ENCODE measurements at regions not wholly inside any gene's neighbourhood (a gene's known extent, or its start where the extent isn't known, plus 50 kb on each side); places are given as distances from the start of the nearest gene placed in this dataset.

DNA sequence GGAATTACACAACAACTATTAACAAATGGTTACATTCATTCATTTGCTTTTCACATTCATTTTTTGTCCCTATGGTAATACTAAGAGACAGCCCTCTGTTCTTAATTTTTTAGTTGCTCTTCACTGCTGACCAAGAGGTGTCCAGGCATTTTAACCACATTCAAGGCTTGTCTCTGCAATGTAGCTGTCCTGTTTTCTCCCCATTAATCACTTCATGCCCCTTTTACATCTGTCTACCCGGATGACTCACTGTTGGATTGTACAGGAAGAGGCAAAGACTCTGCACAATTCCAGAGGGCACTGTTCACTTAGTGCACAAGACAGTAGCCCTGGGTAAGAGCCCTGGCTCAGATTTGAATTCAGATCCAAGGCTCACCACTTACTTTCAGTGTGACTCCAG, 168.5 kb downstream of the NOC3L start:
- Mint-ChIP-seq H3K4me1 (peaks cover 6% of the 10 kb centered on the region; the same call in 2 of the 3 replicates), H3K4me3 (no peak overlapping the region), H3K27me3 (ENCODE audit: insufficient read depth, low read depth, poor library complexity) (peaks cover 2% of the 10 kb centered on the region), H3K36me3 (ENCODE audit: low read depth) (no peaks in the 10 kb centered on the region), H3K9me3 (no peaks in the 10 kb centered on the region), H3K27ac (no peak overlapping the region)
- no peak overlapping the region for H3K4me2 ChIP-seq
- DNase-seq (ENCODE audit: low spot score) (no peak), ATAC-seq (no peak)
- TF ChIP-seq ZNF331 (CRISPR knock-in tag; IDR thresholded peaks at IDR 0.05; ENCODE audit: low read depth) (no peak), STAT1 (IDR thresholded peaks at IDR 0.05; ENCODE audit: unreplicated experiment) (no peak), JUNB (IDR thresholded peaks at IDR 0.05; ENCODE audit: unreplicated experiment) (no peak), EZH2 (IDR thresholded peaks at IDR 0.05; ENCODE audit: low read depth, unreplicated experiment) (no peak), NANOG (IDR thresholded peaks at IDR 0.05; ENCODE audit: borderline replicate concordance) (no peak), ZNF114 (CRISPR knock-in tag; IDR thresholded peaks at IDR 0.05) (no peak), EZH2phosphoT487 (IDR thresholded peaks at IDR 0.05; ENCODE audit: unreplicated experiment) (no peak), CREB1 (CRISPR knock-in tag; IDR thresholded peaks at IDR 0.05; ENCODE audit: low read depth) (no peak), POLR2AphosphoS5 (IDR thresholded peaks at IDR 0.05; ENCODE audit: low read depth) (no peak)
- TF ChIP-seq, protein P1, sequence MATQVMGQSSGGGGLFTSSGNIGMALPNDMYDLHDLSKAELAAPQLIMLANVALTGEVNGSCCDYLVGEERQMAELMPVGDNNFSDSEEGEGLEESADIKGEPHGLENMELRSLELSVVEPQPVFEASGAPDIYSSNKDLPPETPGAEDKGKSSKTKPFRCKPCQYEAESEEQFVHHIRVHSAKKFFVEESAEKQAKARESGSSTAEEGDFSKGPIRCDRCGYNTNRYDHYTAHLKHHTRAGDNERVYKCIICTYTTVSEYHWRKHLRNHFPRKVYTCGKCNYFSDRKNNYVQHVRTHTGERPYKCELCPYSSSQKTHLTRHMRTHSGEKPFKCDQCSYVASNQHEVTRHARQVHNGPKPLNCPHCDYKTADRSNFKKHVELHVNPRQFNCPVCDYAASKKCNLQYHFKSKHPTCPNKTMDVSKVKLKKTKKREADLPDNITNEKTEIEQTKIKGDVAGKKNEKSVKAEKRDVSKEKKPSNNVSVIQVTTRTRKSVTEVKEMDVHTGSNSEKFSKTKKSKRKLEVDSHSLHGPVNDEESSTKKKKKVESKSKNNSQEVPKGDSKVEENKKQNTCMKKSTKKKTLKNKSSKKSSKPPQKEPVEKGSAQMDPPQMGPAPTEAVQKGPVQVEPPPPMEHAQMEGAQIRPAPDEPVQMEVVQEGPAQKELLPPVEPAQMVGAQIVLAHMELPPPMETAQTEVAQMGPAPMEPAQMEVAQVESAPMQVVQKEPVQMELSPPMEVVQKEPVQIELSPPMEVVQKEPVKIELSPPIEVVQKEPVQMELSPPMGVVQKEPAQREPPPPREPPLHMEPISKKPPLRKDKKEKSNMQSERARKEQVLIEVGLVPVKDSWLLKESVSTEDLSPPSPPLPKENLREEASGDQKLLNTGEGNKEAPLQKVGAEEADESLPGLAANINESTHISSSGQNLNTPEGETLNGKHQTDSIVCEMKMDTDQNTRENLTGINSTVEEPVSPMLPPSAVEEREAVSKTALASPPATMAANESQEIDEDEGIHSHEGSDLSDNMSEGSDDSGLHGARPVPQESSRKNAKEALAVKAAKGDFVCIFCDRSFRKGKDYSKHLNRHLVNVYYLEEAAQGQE (IDR thresholded peaks at IDR 0.05; ENCODE audit: unreplicated experiment), result no peak
- TF ChIP-seq, protein P2, sequence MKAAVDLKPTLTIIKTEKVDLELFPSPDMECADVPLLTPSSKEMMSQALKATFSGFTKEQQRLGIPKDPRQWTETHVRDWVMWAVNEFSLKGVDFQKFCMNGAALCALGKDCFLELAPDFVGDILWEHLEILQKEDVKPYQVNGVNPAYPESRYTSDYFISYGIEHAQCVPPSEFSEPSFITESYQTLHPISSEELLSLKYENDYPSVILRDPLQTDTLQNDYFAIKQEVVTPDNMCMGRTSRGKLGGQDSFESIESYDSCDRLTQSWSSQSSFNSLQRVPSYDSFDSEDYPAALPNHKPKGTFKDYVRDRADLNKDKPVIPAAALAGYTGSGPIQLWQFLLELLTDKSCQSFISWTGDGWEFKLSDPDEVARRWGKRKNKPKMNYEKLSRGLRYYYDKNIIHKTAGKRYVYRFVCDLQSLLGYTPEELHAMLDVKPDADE (IDR thresholded peaks at IDR 0.05), result no peak
- TF ChIP-seq, protein P3, sequence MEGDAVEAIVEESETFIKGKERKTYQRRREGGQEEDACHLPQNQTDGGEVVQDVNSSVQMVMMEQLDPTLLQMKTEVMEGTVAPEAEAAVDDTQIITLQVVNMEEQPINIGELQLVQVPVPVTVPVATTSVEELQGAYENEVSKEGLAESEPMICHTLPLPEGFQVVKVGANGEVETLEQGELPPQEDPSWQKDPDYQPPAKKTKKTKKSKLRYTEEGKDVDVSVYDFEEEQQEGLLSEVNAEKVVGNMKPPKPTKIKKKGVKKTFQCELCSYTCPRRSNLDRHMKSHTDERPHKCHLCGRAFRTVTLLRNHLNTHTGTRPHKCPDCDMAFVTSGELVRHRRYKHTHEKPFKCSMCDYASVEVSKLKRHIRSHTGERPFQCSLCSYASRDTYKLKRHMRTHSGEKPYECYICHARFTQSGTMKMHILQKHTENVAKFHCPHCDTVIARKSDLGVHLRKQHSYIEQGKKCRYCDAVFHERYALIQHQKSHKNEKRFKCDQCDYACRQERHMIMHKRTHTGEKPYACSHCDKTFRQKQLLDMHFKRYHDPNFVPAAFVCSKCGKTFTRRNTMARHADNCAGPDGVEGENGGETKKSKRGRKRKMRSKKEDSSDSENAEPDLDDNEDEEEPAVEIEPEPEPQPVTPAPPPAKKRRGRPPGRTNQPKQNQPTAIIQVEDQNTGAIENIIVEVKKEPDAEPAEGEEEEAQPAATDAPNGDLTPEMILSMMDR (conservative IDR thresholded peaks at IDR 0.05; ENCODE audit: low read depth in 2 of 2), result no peak
- TF ChIP-seq, protein P4, sequence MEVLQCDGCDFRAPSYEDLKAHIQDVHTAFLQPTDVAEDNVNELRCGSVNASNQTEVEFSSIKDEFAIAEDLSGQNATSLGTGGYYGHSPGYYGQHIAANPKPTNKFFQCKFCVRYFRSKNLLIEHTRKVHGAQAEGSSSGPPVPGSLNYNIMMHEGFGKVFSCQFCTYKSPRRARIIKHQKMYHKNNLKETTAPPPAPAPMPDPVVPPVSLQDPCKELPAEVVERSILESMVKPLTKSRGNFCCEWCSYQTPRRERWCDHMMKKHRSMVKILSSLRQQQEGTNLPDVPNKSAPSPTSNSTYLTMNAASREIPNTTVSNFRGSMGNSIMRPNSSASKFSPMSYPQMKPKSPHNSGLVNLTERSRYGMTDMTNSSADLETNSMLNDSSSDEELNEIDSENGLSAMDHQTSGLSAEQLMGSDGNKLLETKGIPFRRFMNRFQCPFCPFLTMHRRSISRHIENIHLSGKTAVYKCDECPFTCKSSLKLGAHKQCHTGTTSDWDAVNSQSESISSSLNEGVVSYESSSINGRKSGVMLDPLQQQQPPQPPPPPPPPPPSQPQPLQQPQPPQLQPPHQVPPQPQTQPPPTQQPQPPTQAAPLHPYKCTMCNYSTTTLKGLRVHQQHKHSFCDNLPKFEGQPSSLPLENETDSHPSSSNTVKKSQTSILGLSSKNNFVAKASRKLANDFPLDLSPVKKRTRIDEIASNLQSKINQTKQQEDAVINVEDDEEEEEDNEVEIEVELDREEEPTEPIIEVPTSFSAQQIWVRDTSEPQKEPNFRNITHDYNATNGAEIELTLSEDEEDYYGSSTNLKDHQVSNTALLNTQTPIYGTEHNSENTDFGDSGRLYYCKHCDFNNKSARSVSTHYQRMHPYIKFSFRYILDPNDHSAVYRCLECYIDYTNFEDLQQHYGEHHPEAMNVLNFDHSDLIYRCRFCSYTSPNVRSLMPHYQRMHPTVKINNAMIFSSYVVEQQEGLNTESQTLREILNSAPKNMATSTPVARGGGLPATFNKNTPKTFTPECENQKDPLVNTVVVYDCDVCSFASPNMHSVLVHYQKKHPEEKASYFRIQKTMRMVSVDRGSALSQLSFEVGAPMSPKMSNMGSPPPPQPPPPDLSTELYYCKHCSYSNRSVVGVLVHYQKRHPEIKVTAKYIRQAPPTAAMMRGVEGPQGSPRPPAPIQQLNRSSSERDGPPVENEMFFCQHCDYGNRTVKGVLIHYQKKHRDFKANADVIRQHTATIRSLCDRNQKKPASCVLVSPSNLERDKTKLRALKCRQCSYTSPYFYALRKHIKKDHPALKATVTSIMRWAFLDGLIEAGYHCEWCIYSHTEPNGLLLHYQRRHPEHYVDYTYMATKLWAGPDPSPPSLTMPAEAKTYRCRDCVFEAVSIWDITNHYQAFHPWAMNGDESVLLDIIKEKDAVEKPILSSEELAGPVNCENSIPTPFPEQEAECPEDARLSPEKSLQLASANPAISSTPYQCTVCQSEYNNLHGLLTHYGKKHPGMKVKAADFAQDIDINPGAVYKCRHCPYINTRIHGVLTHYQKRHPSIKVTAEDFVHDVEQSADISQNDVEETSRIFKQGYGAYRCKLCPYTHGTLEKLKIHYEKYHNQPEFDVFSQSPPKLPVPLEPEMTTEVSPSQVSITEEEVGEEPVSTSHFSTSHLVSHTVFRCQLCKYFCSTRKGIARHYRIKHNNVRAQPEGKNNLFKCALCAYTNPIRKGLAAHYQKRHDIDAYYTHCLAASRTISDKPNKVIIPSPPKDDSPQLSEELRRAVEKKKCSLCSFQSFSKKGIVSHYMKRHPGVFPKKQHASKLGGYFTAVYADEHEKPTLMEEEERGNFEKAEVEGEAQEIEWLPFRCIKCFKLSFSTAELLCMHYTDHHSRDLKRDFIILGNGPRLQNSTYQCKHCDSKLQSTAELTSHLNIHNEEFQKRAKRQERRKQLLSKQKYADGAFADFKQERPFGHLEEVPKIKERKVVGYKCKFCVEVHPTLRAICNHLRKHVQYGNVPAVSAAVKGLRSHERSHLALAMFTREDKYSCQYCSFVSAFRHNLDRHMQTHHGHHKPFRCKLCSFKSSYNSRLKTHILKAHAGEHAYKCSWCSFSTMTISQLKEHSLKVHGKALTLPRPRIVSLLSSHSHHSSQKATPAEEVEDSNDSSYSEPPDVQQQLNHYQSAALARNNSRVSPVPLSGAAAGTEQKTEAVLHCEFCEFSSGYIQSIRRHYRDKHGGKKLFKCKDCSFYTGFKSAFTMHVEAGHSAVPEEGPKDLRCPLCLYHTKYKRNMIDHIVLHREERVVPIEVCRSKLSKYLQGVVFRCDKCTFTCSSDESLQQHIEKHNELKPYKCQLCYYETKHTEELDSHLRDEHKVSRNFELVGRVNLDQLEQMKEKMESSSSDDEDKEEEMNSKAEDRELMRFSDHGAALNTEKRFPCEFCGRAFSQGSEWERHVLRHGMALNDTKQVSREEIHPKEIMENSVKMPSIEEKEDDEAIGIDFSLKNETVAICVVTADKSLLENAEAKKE (CRISPR knock-in tag; IDR thresholded peaks at IDR 0.05), result no peak
- H3K27ac ChIP-seq (ENCODE audit: low read depth), result no peak overlapping the region
- H3K27me3 ChIP-seq (ENCODE audit: insufficient read depth), result no peaks in the 10 kb centered on the region
- no peaks in the 10 kb centered on the region for H3F3A ChIP-seq (replicated peaks; ENCODE audit: low read depth)
- no peaks in the 10 kb centered on the region for H3K36me3 ChIP-seq (ENCODE audit: insufficient read depth)
- no peaks in the 10 kb centered on the region for H4K20me1 ChIP-seq (replicated peaks; ENCODE audit: insufficient read depth)
- no peaks in the 10 kb centered on the region for H3K4me1 ChIP-seq (ENCODE audit: insufficient read depth)
- no peak overlapping the region for H2AFZ ChIP-seq
- H3K4me3 ChIP-seq, result no peak overlapping the region
- H3K79me2 ChIP-seq (replicated peaks; ENCODE audit: insufficient read depth), result no peaks in the 10 kb centered on the region
- H3K9me2 ChIP-seq (ENCODE audit: insufficient read depth), result no peaks in the 10 kb centered on the region; the same call in 1 of the 2 replicates

All from GM23338 (cell line).